Breast epithelium (tissue), 3 donors: ENCODE measurements at regions not wholly inside any gene's neighbourhood (a gene's known extent, or its start where the extent isn't known, plus 50 kb on each side); places are given as distances from the start of the nearest gene placed in this dataset.

ENCODE experiments used
- POLR2A ChIP-seq: fragments of 450-650 bp; IDR thresholded peaks from one replicate; pipeline ENCODE4 v1.6.1; 2016; ENCODE audit warnings: antibody characterized with exemption, mild to moderate bottlenecking, moderate library complexity
- POLR2AphosphoS5 ChIP-seq, 3 donors: sonication (generic); formaldehyde crosslinking; IDR thresholded peaks; one replicate each; pipeline ENCODE4 v1.6.1; 2017; ENCODE audit warnings: antibody characterized with exemption in 3 of 3
- TF ChIP-seq, protein P1 (sequence below), 3 donors: fragments of 450-650 bp; IDR thresholded peaks; one replicate each; pipeline ENCODE4 v1.5.1; 2016 to 2017; ENCODE audit warnings: antibody characterized with exemption in 3 of 3, mild to moderate bottlenecking in 3 of 3, moderate library complexity in 3 of 3

DNA sequence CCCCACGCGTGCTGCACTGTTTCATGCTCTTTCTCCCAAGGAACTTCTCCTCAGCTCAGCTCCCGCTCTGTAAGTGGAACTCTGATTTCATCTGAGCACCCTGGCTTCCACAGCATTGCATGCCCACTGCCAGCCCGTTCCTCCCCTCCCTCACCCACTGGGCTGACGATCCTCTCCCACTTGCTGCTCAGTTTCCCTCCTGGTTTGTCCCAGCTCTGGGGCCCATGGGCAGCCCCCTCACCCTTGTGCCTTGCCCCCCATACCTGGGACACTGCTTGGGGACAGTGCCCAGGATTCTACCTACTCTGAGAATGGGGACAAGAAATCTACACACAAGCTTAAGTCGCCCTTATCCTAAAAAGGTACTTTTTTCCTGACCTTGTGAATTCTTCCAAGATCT lies 115.9 kb upstream of the C1QTNF9B start:
- TF ChIP-seq, protein P1, sequence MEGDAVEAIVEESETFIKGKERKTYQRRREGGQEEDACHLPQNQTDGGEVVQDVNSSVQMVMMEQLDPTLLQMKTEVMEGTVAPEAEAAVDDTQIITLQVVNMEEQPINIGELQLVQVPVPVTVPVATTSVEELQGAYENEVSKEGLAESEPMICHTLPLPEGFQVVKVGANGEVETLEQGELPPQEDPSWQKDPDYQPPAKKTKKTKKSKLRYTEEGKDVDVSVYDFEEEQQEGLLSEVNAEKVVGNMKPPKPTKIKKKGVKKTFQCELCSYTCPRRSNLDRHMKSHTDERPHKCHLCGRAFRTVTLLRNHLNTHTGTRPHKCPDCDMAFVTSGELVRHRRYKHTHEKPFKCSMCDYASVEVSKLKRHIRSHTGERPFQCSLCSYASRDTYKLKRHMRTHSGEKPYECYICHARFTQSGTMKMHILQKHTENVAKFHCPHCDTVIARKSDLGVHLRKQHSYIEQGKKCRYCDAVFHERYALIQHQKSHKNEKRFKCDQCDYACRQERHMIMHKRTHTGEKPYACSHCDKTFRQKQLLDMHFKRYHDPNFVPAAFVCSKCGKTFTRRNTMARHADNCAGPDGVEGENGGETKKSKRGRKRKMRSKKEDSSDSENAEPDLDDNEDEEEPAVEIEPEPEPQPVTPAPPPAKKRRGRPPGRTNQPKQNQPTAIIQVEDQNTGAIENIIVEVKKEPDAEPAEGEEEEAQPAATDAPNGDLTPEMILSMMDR (IDR thresholded peaks at IDR 0.05), result no peak
- TF ChIP-seq POLR2A, result no peak
- TF ChIP-seq POLR2AphosphoS5 (IDR thresholded peaks at IDR 0.05), result no peak
